ENCODE measurements at regions not wholly inside any gene's neighbourhood (a gene's known extent, or its start where the extent isn't known, plus 50 kb on each side); places are given as distances from the start of the nearest gene placed in this dataset.
A peak's percentile ranks its signal among the peaks of the same experiment; 100 is the strongest.

GRCh38 chr16:74169687-74170376 is 126.8 kb upstream of the PSMD7 start:
- peak; percentile 10 for DNase-seq (ENCODE audit: low spot score)

- no peak for DNase-seq (ENCODE audit: low spot score)
Observed at GRCh38 chr16:74169066-74169465, 127.5 kb upstream of the PSMD7 start.

GRCh38 chr16:74168445-74168844 is 128.2 kb upstream of the PSMD7 start:
- no peak for DNase-seq (ENCODE audit: low spot score)

- no peak for DNase-seq (ENCODE audit: low spot score)
Observed at GRCh38 chr16:74166456-74166855, 130.2 kb upstream of the PSMD7 start.

GRCh38 chr16:74165566-74166080 is 131.0 kb upstream of the PSMD7 start:
- DNase-seq (ENCODE audit: low spot score) = no peak

GRCh38 chr16:74160759-74161158 is 135.9 kb upstream of the PSMD7 start:
- no peak for DNase-seq (ENCODE audit: low spot score)

GRCh38 chr16:74153773-74154172 is 142.8 kb upstream of the PSMD7 start:
- no peak for DNase-seq (ENCODE audit: low spot score)

GRCh38 chr16:74146643-74147042 is 150.0 kb upstream of the PSMD7 start:
- no peak for DNase-seq (ENCODE audit: low spot score)

- DNase-seq (ENCODE audit: low spot score) = no peak
Observed at GRCh38 chr16:74143171-74143570, 153.4 kb upstream of the PSMD7 start.

- DNase-seq (ENCODE audit: low spot score) = no peak
Observed at GRCh38 chr16:74141015-74141414, 155.6 kb upstream of the PSMD7 start.

- DNase-seq (ENCODE audit: low spot score) = no peak
Observed at GRCh38 chr16:74140557-74140956, 156.1 kb upstream of the PSMD7 start.

- DNase-seq (ENCODE audit: low spot score) = no peak
Observed at GRCh38 chr16:74123826-74124225, 172.8 kb upstream of the PSMD7 start.

- no peak for DNase-seq (ENCODE audit: low spot score)
Observed at GRCh38 chr16:74123195-74123594, 173.4 kb upstream of the PSMD7 start.

GRCh38 chr16:74117798-74118197 is 178.8 kb upstream of the PSMD7 start:
- DNase-seq (ENCODE audit: low spot score) = no peak

- no peak for DNase-seq (ENCODE audit: low spot score)
Observed at GRCh38 chr16:74113545-74113944, 183.1 kb upstream of the PSMD7 start.

- no peak for DNase-seq (ENCODE audit: low spot score)
Observed at GRCh38 chr16:74111456-74111982, 185.1 kb upstream of the PSMD7 start.

GRCh38 chr16:74107795-74108610 is 188.6 kb upstream of the PSMD7 start:
- no peak for DNase-seq (ENCODE audit: low spot score)

GRCh38 chr16:74104022-74104421 is 192.6 kb upstream of the PSMD7 start:
- no peak for DNase-seq (ENCODE audit: low spot score)

- DNase-seq (ENCODE audit: low spot score) = no peak
Observed at GRCh38 chr16:74101379-74102137, 195.1 kb upstream of the PSMD7 start.

GRCh38 chr16:74100395-74101326 is 196.0 kb upstream of the PSMD7 start:
- DNase-seq (ENCODE audit: low spot score) = no peak

- DNase-seq (ENCODE audit: low spot score) = no peak
Observed at GRCh38 chr16:74099530-74099929, 197.1 kb upstream of the PSMD7 start.
